Activated T-cell treated with anti-CD3 and anti-CD28 coated beads for 48 hours (primary cell): ENCODE measurements at regions not wholly inside any gene's neighbourhood (a gene's known extent, or its start where the extent isn't known, plus 50 kb on each side); places are given as distances from the start of the nearest gene placed in this dataset.

Experiments used
- DNase-seq: peaks from one replicate; pipeline ENCODE4 v3.0.0-alpha.2; 2020; ENCODE audit warnings: low read depth

DNA sequence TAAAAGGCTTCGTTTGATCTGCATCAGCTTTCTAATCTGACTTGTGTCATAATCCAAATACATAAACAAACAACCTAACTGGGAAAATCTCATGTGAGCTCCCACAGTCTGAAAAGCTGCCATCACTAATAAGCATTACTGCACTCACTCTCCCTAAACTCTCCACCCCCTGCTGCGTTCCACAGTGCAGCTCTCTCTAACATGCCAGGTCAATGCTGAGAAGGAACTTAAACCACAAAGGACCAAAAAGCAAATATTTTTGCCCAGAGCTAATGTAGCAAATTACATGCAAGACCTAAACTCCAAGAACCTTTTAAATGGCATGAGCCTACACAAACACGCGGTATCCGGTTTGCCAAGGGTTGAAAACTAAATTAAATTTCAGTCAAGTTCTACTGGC is 542.3 kb upstream of the JARID2 start:
- no peak for DNase-seq

DNA sequence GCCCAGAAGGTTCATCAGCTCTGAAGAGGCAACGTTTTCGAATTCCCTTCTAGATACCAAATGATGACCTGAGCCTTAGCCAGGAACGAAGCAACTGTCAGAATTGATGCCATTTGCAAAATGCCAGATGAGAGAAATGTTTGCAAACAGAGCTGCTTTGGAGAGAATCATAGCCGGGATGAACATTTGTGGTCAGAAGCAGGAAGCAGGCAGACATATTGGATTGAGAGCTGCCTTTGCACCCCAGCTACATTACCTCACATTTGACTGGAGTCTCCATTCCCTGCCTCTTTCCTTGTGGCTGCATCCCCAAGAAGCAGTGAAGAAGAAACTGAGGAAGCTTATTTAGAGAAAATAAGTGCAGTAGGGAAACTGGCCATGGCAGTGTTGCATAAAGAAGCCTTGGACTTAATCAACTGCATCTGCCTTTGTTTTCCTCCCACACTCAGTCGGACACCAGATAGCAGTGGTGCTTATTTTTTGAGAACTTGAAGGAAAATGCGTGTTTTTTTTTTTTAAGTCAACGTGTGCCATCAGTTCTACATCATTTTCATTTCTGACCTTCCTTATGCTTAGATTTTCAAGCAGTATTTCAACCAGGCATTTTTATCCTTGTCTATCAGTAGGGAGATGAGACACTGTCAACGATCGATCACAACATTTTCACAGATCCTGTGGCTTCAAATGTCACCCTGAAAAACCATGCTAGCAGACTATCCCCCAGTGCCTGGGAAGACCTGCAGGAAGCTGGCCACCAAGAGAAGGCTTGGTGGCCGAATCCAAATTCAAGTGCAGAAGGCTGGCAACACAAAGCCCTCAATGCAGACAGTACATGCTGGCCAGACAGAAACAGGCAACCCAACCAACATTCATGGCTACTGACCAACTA is 541.2 kb upstream of the JARID2 start:
- no peak for DNase-seq

DNA sequence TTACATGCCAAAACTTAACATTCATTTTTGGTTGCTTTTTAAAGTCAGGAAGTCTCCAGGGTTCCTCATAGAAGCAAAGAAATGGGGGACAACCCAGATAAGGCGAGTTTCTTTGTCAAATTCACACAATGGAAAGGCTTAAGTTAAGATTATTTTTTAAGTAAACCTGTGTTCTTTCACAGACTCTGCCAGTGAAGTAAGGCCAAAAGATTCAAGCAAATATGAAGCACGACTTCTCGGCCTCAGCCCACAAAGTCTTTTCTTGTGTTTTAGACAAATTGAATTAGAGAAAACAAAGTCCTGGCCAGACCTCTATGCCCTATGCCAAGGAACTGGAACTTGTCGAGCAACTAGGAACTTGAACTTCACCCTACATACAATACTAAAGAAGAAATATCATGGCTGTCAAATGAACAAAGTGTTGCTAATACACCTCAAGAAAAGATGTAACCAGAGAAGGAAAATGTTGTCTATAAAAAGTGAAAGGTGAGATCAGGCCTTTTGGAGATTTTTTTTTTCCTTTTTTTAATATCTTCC is 540.0 kb upstream of the JARID2 start:
- no peak for DNase-seq

DNA sequence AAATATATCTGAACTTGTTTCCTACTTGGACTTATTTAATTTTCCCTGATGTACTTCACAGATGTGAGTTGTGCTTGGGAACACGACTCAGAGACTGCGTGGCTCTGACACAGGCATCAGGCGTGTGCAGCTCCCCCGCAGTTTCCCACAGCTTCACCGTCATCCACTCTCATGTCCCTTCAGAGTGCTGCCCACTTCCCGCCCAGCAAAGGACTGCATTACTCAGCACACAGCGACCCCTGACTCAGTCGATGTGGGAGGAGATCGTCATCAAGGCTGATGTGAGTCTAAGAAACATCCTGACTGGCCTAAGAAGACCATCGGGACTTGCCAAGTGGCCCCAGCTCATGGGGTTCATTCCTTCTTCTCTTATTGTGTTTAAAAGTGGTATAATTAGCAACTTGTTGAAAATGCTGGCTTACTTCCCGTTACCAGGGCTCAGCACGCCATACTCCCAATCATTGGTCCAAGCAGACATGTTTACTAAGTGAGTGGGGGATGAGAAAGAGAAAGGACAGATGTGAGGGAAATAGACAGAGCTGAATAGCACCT is 539.4 kb upstream of the JARID2 start:
- peak; percentile 81 for DNase-seq

DNA sequence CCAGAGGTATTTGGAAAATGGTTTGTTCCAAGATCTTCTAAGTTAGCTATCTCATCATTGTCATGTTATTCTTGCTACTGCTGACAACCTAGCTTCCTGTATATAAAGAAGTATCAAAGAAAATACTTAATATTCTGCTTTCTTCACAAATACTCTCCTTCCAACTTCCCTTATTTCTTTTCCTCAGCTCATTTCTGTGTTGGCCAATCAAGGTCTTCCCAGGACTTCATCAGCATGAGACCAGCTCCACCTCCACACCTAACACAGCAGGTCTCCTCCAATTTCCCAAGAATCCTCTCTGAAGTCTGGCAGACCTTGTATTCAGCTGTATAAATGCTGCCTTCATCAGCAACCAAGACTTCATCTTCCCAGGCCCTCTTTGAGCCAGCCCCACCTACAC is 538.6 kb upstream of the JARID2 start:
- DNase-seq: no peak

DNA sequence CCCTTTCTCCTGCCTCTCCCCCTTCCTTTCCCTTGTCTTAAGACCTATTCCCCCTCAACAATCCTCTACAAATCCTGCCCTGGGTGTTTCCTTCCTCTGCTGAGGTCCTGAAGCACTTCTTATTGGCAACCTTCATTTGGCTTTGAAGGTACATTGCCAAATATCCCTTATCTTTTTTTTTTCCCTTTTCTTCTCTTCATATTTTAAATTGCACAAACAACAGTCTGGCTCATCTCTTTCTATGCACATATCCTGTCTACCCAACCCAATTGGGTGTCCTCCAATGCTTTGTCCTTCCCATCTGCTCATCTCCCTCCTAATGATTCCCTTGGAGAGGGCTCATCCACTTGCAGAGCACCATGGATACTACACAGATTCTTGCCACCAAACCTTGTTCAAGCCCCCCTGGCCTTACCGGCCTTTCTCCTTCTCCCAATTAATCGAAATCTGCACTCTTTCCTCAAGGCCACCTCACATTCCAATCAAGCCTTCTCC is 537.9 kb upstream of the JARID2 start:
- DNase-seq: no peak

DNA sequence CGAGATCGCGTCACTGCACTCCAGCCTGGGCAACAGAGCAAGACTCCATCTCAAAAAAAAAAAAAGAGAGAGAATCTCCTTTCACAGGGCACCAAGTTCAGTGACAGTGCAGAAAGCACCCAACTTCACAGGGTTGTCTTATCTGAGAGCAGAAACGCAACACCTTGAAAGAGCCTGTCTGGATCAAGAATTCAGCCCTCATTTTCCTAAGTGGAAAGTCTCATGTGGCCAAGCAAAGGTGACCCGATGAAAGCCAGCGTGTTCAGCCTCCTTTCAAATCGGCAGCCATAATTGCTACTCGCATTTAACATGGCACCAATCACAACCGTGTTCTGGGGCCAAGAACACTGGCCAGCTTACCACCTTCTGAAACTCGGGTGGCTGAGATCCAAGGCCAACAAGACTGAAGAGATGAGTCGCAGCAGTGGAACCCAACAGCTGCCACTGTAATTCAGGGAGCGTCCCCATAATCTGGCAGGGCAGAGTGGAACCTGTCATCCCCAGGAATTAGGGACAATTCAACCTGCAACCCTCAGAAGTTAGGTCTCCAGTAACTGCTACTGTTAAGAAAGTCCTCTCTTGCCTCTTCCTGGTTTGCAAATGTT is 536.7 kb upstream of the JARID2 start:
- DNase-seq: no peak

DNA sequence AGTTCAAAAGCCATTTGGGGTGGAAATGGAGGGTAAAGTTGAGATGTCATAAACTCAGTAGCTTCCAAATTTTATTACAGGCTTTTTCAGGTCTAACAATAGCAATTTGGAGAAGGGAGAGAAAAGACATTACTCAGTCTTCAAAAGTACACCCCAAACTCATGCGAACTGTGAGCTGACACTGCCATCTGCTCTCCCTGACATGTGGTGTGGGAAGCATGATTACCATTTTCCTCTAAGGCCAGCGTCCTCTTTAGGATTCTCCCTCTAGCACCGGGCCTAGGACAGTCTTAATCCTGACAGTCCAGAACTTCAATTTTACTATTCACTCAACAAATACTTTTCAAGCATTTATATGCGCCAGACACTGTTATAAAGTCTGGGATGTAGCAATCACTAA is 536.0 kb upstream of the JARID2 start:
- no peak for DNase-seq

DNA sequence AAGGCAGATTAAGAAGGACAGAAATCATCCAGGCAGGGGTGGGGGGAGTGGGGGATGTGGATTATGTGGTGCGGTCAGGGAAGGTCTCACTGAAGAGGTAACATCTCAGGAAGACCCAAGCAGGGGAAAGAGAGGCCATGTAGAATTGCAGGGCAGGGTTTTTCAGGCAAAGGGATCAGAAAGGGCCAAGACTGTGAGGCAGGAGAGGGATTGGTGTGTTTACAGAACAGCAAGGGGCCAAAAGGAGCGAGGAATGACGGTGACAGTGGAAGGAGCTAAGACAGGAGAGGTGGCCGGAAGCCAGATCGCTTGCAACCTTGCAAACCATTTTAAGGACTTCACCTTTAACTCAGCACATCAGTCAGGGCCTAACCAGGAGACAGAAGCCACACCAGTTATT is 535.4 kb upstream of the JARID2 start:
- DNase-seq: no peak

DNA sequence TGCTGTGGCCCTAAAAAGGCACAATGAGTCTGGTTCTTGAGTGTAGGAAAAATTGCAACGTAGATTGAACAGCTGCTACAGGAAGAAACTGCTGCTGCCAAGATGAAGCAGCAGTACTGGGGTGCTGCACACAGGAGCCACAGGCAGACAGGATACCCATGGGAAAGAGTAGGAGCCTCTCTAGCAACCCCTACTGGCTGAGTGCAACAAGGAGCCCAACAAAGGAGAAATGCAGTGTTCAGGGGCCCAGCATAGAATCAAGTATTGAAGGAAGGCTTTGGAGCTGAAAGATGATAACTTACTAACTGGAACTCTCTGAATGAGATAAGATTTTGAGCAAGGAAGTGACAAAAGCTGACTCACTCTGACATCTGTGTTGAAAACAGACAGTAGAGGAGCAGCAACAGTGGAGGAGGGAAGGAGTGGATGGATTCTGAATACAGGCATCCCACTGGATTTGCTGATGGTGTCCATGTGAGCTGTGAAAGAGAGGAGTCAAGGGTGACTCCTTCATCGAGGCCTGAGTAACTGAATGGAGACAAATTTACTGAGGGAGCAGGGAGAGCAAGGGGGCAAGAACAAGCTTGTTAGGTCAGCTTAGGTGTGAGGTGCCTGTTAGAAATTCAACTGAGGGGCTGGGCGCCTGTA is 534.7 kb upstream of the JARID2 start:
- DNase-seq: peak; percentile 63

DNA sequence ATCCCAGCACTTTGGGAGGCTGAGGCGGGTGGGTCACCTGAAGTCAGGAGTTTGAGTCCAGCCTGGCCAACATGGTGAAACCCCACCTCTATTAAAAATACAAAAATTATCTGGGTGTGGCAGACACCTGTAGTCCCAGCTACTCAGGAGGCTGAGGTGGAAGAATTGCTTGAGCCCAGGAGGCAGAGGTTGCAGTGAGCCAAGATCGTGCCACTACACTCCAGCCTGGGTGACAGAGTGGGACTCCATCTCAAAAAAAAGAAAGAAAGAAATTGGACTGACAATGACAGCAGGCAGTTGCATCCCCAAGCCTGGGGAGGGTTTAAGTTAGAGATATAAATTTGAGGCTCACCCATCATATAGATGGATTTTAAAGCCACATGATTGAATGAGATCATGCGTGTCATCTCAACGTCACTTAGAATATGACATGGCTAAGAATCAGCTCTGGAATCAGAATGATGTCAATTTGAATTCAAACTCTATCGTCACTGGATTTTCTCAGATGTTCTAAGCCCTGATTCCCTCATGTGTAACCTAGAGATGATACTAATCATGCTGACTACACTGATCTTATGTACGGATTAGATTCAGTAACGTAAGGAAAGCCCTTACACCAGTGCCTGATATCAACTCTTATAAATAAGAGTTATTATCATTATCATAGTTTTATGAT is 534.0 kb upstream of the JARID2 start:
- DNase-seq: no peak

DNA sequence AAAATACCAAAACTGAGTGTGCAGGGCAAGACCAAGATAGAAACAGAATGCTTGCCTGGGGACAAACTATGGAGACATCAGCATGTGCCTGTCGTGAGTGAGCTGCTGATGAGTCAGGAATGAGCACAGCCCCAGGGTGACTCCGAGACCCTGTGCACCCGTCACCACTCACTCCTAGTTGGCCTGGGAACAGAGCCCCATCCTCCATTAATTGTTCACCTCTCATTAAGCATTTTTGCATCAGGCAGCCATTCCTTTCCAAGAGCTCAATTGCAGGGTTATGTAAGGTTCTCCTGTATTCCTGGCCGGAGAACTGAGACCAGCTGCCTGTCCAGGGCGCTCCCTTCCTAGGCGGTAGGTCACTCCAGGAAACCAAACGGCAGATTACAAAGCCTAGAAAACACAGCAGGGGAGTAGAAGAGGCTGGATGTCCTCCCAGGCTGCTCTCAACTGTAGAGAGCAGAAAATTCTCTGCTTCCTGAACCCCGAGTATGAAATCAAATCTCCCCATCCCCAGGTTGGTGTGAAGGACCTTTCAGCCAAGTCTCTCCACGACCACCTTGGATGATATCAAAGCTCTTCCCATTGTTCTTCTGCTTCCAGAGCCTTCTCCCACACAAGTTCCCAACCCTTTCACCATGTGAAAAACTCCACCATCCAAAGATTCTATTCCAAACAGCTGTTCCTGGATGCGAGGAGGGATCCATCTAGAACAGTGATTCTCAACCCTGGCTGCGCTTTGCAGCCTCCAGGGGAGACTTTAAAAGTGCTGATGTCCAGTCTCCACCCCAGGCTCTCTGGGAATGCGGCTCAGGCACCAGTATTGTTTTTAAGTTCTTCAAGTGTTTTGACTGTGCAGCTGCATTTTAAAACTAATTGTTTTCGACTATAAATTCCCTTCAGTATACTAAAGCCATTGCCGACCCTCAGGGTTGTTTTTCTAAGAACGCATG is 532.6 kb upstream of the JARID2 start:
- no peak for DNase-seq

DNA sequence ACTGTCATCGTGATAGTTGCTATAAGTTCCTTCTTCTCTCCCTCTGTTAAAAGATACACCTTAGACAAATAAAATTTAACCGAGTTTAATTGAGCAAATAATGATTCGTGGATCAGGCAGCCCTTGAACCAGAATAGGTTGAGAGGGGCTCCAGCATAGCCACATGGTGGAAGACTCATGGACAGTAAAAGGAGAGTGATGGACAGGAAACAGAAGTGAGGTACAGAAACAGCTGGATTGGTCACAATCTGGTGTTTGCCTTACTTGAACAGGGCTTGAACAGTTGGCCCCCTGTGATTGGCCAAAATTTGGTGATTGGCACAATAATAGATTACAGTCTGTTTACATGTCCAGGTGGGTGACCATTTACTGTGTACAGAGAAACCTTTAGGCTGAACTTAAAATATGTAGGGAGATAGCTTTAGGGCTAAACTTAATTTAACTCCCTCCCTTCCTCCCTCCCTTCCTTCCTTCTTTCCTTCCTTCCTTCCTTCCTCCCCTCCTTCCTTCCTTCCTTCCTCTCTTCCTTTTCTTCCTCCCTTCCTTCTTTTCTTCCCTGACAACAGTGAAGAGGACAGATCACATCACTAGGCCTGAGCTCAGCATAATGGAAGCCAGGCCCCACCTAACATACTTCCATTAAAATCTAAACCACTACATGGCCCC is 531.8 kb upstream of the JARID2 start:
- no peak for DNase-seq

DNA sequence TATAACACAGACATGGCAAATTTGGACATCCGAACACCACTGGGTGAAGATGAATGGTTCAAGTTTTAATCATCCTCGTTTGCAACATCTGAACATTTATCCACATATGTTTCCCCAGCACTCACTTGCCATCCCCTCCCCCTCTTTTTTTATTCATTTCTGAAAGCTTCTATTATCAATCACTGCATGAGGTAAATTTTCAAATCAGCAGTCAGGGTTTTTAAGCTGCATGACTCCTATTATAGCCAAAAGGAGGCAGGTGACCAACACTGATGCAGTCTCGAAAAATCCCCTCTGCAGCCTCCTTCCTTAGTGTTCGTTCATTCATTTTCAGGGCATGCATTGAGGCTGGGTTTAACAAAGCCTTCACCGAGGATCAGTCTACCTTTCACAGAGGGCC is 530.8 kb upstream of the JARID2 start:
- no peak for DNase-seq

DNA sequence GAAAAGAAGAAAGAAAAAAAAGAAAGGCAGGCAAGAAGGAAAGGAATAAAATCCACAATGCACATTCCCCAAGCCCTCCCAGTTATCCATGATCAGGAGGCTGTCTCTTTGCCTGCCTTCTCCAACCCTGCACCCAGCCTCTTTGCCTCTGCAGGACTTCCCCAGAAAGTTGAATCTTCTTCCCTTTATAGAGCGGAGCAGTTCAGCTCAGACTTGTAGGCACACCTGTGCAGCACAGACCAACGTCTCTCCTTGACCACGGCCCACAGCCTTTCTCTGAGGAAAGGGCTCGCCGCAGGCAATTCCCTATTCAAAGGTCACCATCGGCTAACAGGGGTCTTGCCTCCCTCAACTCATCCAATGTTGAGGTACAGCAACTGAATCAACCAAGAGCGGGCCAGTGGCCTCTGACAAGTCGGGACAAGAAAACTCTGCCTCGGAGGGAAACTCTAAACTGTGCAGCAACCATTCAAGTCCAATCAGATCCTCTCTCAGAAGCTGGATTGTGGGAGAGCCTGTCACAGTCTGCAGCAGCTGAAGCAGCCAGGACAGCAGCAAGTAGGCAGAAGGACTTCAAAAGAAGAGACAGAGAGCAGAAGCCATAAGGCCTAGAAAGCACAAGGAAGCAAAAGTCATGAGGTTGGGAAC is 529.2 kb upstream of the JARID2 start:
- no peak for DNase-seq

DNA sequence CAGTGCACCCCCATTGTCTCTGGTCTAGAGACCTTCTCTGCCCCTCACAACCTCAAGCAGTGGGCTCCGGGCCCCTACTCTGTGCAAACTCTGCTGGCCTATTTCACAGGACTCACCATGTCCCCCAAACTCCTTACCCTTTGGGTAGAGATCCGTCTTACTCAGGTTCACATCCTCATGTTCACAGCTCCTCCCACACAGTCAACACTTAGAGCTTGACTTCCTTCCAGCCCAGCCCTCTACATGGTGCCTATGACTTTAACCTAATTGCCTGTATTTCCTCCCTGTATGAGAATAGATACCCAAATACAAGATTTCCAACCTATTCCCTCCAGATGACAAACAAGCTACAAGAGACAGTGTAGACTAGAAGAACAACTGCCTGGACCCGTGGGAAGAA is 528.6 kb upstream of the JARID2 start:
- no peak for DNase-seq

DNA sequence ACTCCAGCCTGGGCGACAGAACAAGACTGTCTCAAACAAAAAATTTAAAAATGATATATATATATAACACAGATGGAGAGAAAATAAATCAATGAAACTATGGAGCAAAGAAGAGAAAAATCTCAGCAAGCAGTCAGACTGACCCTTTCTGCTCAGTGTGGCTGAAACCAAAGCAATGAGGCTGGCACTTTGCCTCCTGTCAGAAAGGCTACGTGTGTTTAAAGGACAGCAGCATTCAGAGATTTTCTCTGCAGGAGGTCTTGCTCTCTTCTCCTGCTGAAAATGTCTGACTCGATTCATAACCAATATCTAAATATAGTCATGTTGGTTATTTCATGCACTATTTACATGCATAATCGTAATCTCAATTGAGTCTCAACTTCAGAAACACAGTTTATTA is 527.0 kb upstream of the JARID2 start:
- DNase-seq: no peak

DNA sequence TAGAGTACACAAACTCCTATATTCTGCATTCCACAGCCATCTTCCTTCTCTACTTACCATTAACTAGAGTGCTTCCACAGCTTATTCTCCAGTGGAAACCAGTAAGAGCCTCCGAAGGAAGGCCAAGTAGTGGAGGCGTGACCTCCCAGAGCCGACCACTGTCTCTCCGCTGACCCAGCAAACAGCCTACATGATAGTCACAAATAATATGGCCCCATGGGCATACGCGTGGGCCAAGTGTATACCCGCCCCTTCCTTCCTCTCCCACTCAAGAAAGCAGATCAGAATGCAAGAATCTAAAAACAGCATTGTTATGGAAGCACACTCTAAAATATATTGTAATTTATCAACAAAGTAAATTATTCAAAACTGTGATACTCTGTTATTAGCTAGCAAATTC is 526.6 kb upstream of the JARID2 start:
- no peak for DNase-seq

DNA sequence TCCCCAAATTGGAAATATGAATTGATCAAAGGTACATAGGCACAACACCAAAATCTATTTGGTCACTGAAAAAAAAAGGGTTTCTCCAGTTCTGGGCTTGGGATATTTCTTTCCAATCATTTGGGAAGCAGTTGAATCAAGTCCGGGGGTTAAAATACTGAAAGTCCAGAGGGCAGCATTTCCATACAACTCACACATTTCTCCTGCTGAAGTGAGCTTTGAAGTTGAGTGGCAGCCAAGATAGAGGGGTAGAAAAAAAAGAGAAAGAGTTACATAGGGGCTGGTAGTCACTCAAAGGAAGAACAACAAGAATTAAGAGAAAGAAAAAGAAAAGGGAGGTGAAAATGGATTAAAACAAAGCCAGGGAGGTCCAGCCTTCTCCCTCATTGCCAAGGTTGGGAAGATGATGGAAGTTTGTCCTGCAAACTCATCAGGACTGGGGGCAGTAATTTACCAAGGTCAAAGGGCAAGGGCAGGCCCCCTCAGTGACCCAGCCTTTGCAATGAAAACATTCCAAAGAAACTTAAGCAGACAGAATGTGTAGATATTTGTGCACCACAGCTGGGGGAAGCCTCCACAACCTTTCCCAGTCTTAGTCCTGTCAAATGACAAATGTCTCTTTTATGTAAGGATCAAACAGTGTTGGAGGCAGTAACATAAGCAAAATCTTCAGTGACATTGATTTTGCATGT is 525.3 kb upstream of the JARID2 start:
- DNase-seq: no peak
